ENCODE measurements at regions not wholly inside any gene's neighbourhood (a gene's known extent, or its start where the extent isn't known, plus 50 kb on each side); places are given as distances from the start of the nearest gene placed in this dataset.

DNA sequence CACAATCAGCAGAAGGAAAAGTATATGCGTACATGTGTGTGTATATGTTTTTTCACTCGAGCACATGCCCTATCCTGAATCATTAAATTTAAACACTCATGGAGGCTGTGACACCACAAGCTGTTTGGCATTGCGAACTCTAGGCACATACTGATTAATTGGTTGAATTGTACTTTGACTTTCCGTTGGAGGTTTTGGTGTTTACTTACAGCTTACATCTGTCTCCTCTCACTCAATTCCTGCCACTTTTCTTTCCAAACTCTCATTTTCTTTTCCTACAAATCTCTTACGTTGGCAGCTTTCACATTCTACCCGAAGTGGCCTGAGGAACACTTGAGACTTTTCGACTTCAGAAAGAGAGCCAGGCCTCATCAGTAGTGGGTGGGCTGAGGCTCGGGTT lies 434.1 kb upstream of the SEMA6D start:
- Histone ChIP-seq H3K4me3 (no peak overlapping the region), H3K27ac (no peak overlapping the region), H3K4me1 (ENCODE audit: insufficient read depth) (no peaks in the 10 kb centered on the region), H3K9me3 (no peaks in the 10 kb centered on the region), H3K36me3 (no peaks in the 10 kb centered on the region), H3K27me3 (no peaks in the 10 kb centered on the region)
- DNase-seq = no peak
- WGBS, 3 donors = 80 to 83% (median 81%) methylated on average over 8 of the region's 8 CpGs
- intact Hi-C loops (cut with DNase I) = no loop called here
- TF ChIP-seq EP300 (IDR thresholded peaks at IDR 0.05) (no peak), POLR2A (IDR thresholded peaks at IDR 0.05) (no peak)
- TF ChIP-seq, protein P1, sequence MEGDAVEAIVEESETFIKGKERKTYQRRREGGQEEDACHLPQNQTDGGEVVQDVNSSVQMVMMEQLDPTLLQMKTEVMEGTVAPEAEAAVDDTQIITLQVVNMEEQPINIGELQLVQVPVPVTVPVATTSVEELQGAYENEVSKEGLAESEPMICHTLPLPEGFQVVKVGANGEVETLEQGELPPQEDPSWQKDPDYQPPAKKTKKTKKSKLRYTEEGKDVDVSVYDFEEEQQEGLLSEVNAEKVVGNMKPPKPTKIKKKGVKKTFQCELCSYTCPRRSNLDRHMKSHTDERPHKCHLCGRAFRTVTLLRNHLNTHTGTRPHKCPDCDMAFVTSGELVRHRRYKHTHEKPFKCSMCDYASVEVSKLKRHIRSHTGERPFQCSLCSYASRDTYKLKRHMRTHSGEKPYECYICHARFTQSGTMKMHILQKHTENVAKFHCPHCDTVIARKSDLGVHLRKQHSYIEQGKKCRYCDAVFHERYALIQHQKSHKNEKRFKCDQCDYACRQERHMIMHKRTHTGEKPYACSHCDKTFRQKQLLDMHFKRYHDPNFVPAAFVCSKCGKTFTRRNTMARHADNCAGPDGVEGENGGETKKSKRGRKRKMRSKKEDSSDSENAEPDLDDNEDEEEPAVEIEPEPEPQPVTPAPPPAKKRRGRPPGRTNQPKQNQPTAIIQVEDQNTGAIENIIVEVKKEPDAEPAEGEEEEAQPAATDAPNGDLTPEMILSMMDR (IDR thresholded peaks at IDR 0.05) = no peak

DNA sequence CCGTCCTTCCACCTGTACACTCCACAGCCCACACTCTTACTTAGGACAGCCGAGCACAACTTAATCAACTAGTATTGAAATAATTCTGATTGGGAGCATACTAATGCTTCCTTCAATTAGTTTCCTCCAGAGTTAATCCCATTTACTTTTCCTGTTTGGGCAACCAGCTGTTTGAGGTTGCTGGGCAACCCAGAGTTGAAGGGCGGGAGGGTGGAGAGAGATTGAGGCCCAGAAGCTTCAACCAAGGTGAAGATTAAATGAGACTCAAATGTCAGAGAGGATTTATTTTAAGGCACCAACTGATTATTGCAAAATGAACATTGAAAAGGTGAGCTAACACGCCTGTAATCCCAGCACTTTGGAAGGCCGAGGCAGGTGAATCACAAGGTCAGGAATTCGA lies 428.5 kb upstream of the SEMA6D start:
- peaks cover 4% of the 10 kb centered on the region for H3K4me1 ChIP-seq (ENCODE audit: insufficient read depth)
- no peak for DNase-seq
- H3K36me3 ChIP-seq = no peaks in the 10 kb centered on the region
- WGBS, 3 donors = 97 to 98% (median 97%) methylated on average over 6 of the region's 6 CpGs
- TF ChIP-seq POLR2A (IDR thresholded peaks at IDR 0.05) (no peak), EP300 (IDR thresholded peaks at IDR 0.05) (no peak)
- TF ChIP-seq, protein P1 (IDR thresholded peaks at IDR 0.05) = no peak
- no peak overlapping the region for H3K4me3 ChIP-seq
- intact Hi-C loops (cut with DNase I) = no loop called here
- H3K27ac ChIP-seq = no peak overlapping the region
- H3K27me3 ChIP-seq = no peaks in the 10 kb centered on the region
- no peaks in the 10 kb centered on the region for H3K9me3 ChIP-seq

DNA sequence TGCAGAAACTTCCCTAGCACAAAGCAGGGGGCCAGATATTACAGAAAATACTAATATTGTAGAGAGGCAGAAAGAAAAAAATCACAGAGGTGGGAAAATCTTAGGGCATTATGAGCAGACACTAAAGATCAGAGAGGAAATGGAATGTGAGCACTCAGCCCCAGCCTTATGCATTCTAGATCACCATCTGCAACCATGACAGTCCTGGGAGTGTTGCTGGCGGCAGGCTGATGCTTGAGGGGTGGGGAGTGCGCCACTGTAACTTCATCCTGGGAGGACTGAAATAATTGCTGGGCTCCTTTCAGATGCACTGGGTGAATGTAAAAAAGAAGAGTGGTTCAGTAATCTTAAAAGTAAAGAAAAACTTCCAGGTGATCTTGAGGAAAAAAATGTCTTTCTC lies 427.6 kb upstream of the SEMA6D start:
- H3K9me3 ChIP-seq = no peaks in the 10 kb centered on the region
- 95 to 96% (median 95%) methylated on average over 2 of the region's 2 CpGs for WGBS, 3 donors
- peaks cover 4% of the 10 kb centered on the region for H3K4me1 ChIP-seq (ENCODE audit: insufficient read depth)
- DNase-seq = no peak
- H3K27ac ChIP-seq = no peak overlapping the region
- H3K4me3 ChIP-seq = no peak overlapping the region
- intact Hi-C loops (cut with DNase I) = no loop called here
- no peaks in the 10 kb centered on the region for H3K27me3 ChIP-seq
- no peaks in the 10 kb centered on the region for H3K36me3 ChIP-seq
- TF ChIP-seq EP300 (IDR thresholded peaks at IDR 0.05) (no peak), POLR2A (IDR thresholded peaks at IDR 0.05) (no peak)
- TF ChIP-seq, protein P1 (IDR thresholded peaks at IDR 0.05) = no peak

DNA sequence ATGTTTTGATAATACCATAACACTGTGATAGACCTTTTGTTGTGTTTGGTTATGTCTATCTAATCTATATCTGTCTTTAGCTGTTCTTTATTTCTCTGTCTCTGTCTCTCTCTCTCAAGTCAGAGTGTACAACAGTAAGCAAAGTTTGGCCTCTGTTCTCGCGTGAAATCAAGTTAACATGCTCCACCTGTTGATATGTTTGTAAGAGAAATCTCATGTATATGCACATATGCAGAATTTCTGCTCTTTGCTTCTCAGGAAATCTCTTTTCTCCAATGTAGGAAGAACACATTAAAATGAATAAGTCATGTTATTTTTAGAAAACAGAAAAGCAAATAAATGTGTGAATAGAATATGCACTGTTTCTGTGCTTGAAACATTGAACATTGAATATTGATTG lies 425.5 kb upstream of the SEMA6D start:
- intact Hi-C loops (cut with DNase I) = no loop called here
- H3K27ac ChIP-seq = no peak overlapping the region
- 41 to 45% (median 44%) methylated on average over 2 of the region's 2 CpGs for WGBS, 3 donors

More for the DNA sequence above, 425.5 kb upstream of the SEMA6D start:
- DNase-seq = no peak
- TF ChIP-seq, protein P1 (IDR thresholded peaks at IDR 0.05) = no peak
- TF ChIP-seq EP300 (IDR thresholded peaks at IDR 0.05) (no peak), POLR2A (IDR thresholded peaks at IDR 0.05) (no peak)
- no peak overlapping the region for H3K4me3 ChIP-seq
- no peaks in the 10 kb centered on the region for H3K36me3 ChIP-seq
- H3K27me3 ChIP-seq = no peaks in the 10 kb centered on the region
- H3K9me3 ChIP-seq = peaks cover 0 to 3% of the 10 kb centered on the region in 2 donors
- H3K4me1 ChIP-seq (ENCODE audit: insufficient read depth) = peaks cover 4% of the 10 kb centered on the region
